Progenitor cell of endocrine pancreas (in vitro differentiated cells): ENCODE measurements at regions not wholly inside any gene's neighbourhood (a gene's known extent, or its start where the extent isn't known, plus 50 kb on each side); places are given as distances from the start of the nearest gene placed in this dataset.

Source experiments
- DNase-seq: peaks from one replicate; pipeline ENCODE4 v3.0.0; 2021; ENCODE audit warnings: low spot score; ENCODE audit not compliant: unreplicated experiment
- H3K27ac Mint-ChIP-seq: 2 replicates; pipeline ENCODE4 v1.8.0; 2021; ENCODE audit warnings: mild to moderate bottlenecking, moderate library complexity, mixed read lengths
- H3K27me3 Mint-ChIP-seq: 2 replicates; pipeline ENCODE4 v1.8.0; 2021; ENCODE audit warnings: mixed read lengths
- H3K36me3 Mint-ChIP-seq: 2 replicates; pipeline ENCODE4 v1.8.0; 2022; ENCODE audit warnings: mixed read lengths; ENCODE audit not compliant: insufficient read depth
- H3K4me1 Mint-ChIP-seq: 2 replicates; pipeline ENCODE4 v1.8.0; 2021; ENCODE audit warnings: low read depth, mixed read lengths
- H3K4me3 Mint-ChIP-seq: 2 replicates; pipeline ENCODE4 v1.8.0; 2021; ENCODE audit warnings: low read depth, mild to moderate bottlenecking, moderate library complexity, mixed read lengths
- H3K9me3 Mint-ChIP-seq: 2 replicates; pipeline ENCODE4 v1.8.0; 2021; ENCODE audit warnings: low read depth, mixed read lengths
- CTCF ChIP-seq: fragments of 200-600 bp; sonication (generic); IDR thresholded peaks from one replicate; pipeline ENCODE4 v1.5.0; 2021; ENCODE audit warnings: antibody characterized with exemption, mild to moderate bottlenecking; ENCODE audit not compliant: unreplicated experiment

GRCh38 chr6:40932366-40932765 is 106.7 kb downstream of the UNC5CL start:
- no peak for TF ChIP-seq CTCF
- H3K4me1 Mint-ChIP-seq: peaks cover 14% of the 10 kb centered on the region
- H3K9me3 Mint-ChIP-seq: no peaks in the 10 kb centered on the region
- peaks cover 9% of the 10 kb centered on the region for H3K27me3 Mint-ChIP-seq
- H3K27ac Mint-ChIP-seq: no peak overlapping the region
- no peak overlapping the region for H3K4me3 Mint-ChIP-seq
- no peaks in the 10 kb centered on the region for H3K36me3 Mint-ChIP-seq
- no peak for DNase-seq

GRCh38 chr6:40931931-40932330 is 107.1 kb downstream of the UNC5CL start:
- H3K27me3 Mint-ChIP-seq: peaks cover 9% of the 10 kb centered on the region
- H3K36me3 Mint-ChIP-seq: no peaks in the 10 kb centered on the region
- H3K27ac Mint-ChIP-seq: no peak overlapping the region

GRCh38 chr6:40930555-40930954 is 108.5 kb downstream of the UNC5CL start:
- Mint-ChIP-seq H3K36me3 (no peaks in the 10 kb centered on the region), H3K27ac (no peak overlapping the region), H3K4me1 (peaks cover 2% of the 10 kb centered on the region), H3K4me3 (no peak overlapping the region), H3K9me3 (no peaks in the 10 kb centered on the region), H3K27me3 (peaks cover 9% of the 10 kb centered on the region)
- no peak for DNase-seq
- TF ChIP-seq CTCF: no peak

More at GRCh38 chr6:40931931-40932330, 107.1 kb downstream of the UNC5CL start:
- TF ChIP-seq CTCF: no peak
- no peak overlapping the region for H3K4me3 Mint-ChIP-seq
- DNase-seq: no peak
- H3K4me1 Mint-ChIP-seq: peaks cover 9% of the 10 kb centered on the region
- no peaks in the 10 kb centered on the region for H3K9me3 Mint-ChIP-seq

- no peak for TF ChIP-seq CTCF
- Mint-ChIP-seq H3K27me3 (peaks cover 13% of the 10 kb centered on the region), H3K9me3 (no peaks in the 10 kb centered on the region), H3K4me1 (no peaks in the 10 kb centered on the region), H3K36me3 (no peaks in the 10 kb centered on the region), H3K27ac (no peak overlapping the region), H3K4me3 (no peak overlapping the region)
- DNase-seq: no peak
Observed at GRCh38 chr6:40930045-40930444, 109.0 kb downstream of the UNC5CL start.

GRCh38 chr6:40929176-40929575 is 109.8 kb downstream of the UNC5CL start:
- Mint-ChIP-seq H3K27me3 (peaks cover 8% of the 10 kb centered on the region), H3K4me1 (no peaks in the 10 kb centered on the region), H3K9me3 (no peaks in the 10 kb centered on the region), H3K4me3 (no peak overlapping the region), H3K27ac (no peak overlapping the region), H3K36me3 (no peaks in the 10 kb centered on the region)
- no peak for DNase-seq
- TF ChIP-seq CTCF: no peak
